ENCODE measurements at regions not wholly inside any gene's neighbourhood (a gene's known extent, or its start where the extent isn't known, plus 50 kb on each side); places are given as distances from the start of the nearest gene placed in this dataset.
"Not testable (repeated sequence)": the region's sequence is repeated elsewhere in the genome, so short reads cannot be mapped to it uniquely, and the experiment has no call there.

GRCh38 chr3:135636596-135636995, 328.9 kb upstream of the PPP2R3A start:
- no peak for DNase-seq (ENCODE audit: low read depth)

- DNase-seq (ENCODE audit: low read depth), result no peak
These were observed 328.5 kb upstream of the PPP2R3A start for GRCh38 chr3:135637013-135637412.

- DNase-seq (ENCODE audit: low read depth), result no peak
These were observed 323.8 kb upstream of the PPP2R3A start for GRCh38 chr3:135641761-135642160.

- no peak for DNase-seq (ENCODE audit: low read depth)
These were observed 320.0 kb upstream of the PPP2R3A start for GRCh38 chr3:135645541-135645940.

GRCh38 chr3:135646873-135647272, 318.7 kb upstream of the PPP2R3A start:
- no peak for DNase-seq (ENCODE audit: low read depth)

GRCh38 chr3:135649361-135649760, 316.2 kb upstream of the PPP2R3A start:
- no peak for DNase-seq (ENCODE audit: low read depth)

- DNase-seq (ENCODE audit: low read depth), result no peak
These were observed 315.2 kb upstream of the PPP2R3A start for GRCh38 chr3:135650309-135650708.

- no peak for DNase-seq (ENCODE audit: low read depth)
These were observed 313.1 kb upstream of the PPP2R3A start for GRCh38 chr3:135652388-135652787.

GRCh38 chr3:135655328-135655727, 310.2 kb upstream of the PPP2R3A start:
- DNase-seq (ENCODE audit: low read depth), result no peak

GRCh38 chr3:135658451-135658850, 307.1 kb upstream of the PPP2R3A start:
- not testable (repeated sequence) for DNase-seq (ENCODE audit: low read depth)

GRCh38 chr3:135667061-135667460, 298.5 kb upstream of the PPP2R3A start:
- DNase-seq (ENCODE audit: low read depth), result no peak

GRCh38 chr3:135674508-135674907, 291.0 kb upstream of the PPP2R3A start:
- DNase-seq (ENCODE audit: low read depth), result no peak

GRCh38 chr3:135678386-135678785, 287.1 kb upstream of the PPP2R3A start:
- DNase-seq (ENCODE audit: low read depth), result no peak

- no peak for DNase-seq (ENCODE audit: low read depth)
These were observed 277.5 kb upstream of the PPP2R3A start for GRCh38 chr3:135688003-135688402.

GRCh38 chr3:135690664-135691063, 274.9 kb upstream of the PPP2R3A start:
- DNase-seq (ENCODE audit: low read depth), result no peak

- no peak for DNase-seq (ENCODE audit: low read depth)
These were observed 274.3 kb upstream of the PPP2R3A start for GRCh38 chr3:135691240-135691639.

- DNase-seq (ENCODE audit: low read depth), result no peak
These were observed 271.4 kb upstream of the PPP2R3A start for GRCh38 chr3:135694142-135694541.

- no peak for DNase-seq (ENCODE audit: low read depth)
These were observed 265.8 kb upstream of the PPP2R3A start for GRCh38 chr3:135699741-135700140.

GRCh38 chr3:135706758-135707375, 258.7 kb upstream of the PPP2R3A start:
- no peak for DNase-seq (ENCODE audit: low read depth)

GRCh38 chr3:135719449-135719848, 246.1 kb upstream of the PPP2R3A start:
- no peak for DNase-seq (ENCODE audit: low read depth)

GRCh38 chr3:135728007-135728721, 237.4 kb upstream of the PPP2R3A start:
- no peak for DNase-seq (ENCODE audit: low read depth)

GRCh38 chr3:135731546-135731945, 234.0 kb upstream of the PPP2R3A start:
- DNase-seq (ENCODE audit: low read depth), result no peak

GRCh38 chr3:135736740-135737139, 228.8 kb upstream of the PPP2R3A start:
- peak; percentile 8 for DNase-seq (ENCODE audit: low read depth)

- DNase-seq (ENCODE audit: low read depth), result no peak
These were observed 225.7 kb upstream of the PPP2R3A start for GRCh38 chr3:135739779-135740178.
